Endodermal cell (in vitro differentiated cells): ENCODE measurements at regions not wholly inside any gene's neighbourhood (a gene's known extent, or its start where the extent isn't known, plus 50 kb on each side); places are given as distances from the start of the nearest gene placed in this dataset.

Source experiments
- DNase-seq: peaks from one replicate; pipeline ENCODE4 v3.0.0-alpha.2; 2017
- H3K27ac ChIP-seq: 2 replicates; pipeline ENCODE4 v1.5.1; 2013; ENCODE audit warnings: mild to moderate bottlenecking, low read depth, low read length, moderate library complexity
- H3K27me3 ChIP-seq: 2 replicates; pipeline ENCODE4 v1.6.1; 2013; ENCODE audit warnings: mild to moderate bottlenecking, low read length, moderate library complexity; ENCODE audit not compliant: insufficient read depth, control insufficient read depth, poor library complexity, severe bottlenecking
- H3K36me3 ChIP-seq: 2 replicates; pipeline ENCODE4 v1.7.0; 2013; ENCODE audit warnings: mild to moderate bottlenecking, low read length, moderate library complexity; ENCODE audit not compliant: control insufficient read depth, insufficient read depth
- H3K4me1 ChIP-seq: one replicate; pipeline ENCODE4 v1.7.0; 2013; ENCODE audit warnings: low read length; ENCODE audit not compliant: control insufficient read depth, insufficient read depth
- H3K4me3 ChIP-seq: 2 replicates; pipeline ENCODE4 v1.5.1; 2013; ENCODE audit warnings: mild to moderate bottlenecking, low read length, moderate library complexity
- H3K9ac ChIP-seq: 2 replicates; pipeline ENCODE4 v1.6.1; 2013; ENCODE audit warnings: mild to moderate bottlenecking, low read length, moderate library complexity; ENCODE audit not compliant: poor library complexity, severe bottlenecking; ENCODE audit errors: extremely low read depth
- H3K9me3 ChIP-seq: 2 replicates; pipeline ENCODE4 v1.6.1; 2013; ENCODE audit warnings: mild to moderate bottlenecking, low read length, moderate library complexity; ENCODE audit not compliant: control insufficient read depth
- H3K27ac Mint-ChIP-seq: 2 replicates; pipeline ENCODE4 v1.8.0; 2020; ENCODE audit warnings: mixed read lengths
- H3K27me3 Mint-ChIP-seq: 2 replicates; pipeline ENCODE4 v1.8.0; 2021; ENCODE audit warnings: mild to moderate bottlenecking, mixed read lengths; ENCODE audit not compliant: insufficient read depth
- H3K36me3 Mint-ChIP-seq: 2 replicates; pipeline ENCODE4 v1.8.0; 2020; ENCODE audit warnings: low read depth, mixed read lengths
- H3K4me1 Mint-ChIP-seq: 2 replicates; pipeline ENCODE4 v1.8.0; 2020; ENCODE audit warnings: mixed read lengths
- H3K4me3 Mint-ChIP-seq: 2 replicates; pipeline ENCODE4 v1.8.0; 2020; ENCODE audit warnings: mild to moderate bottlenecking, moderate library complexity, mixed read lengths
- H3K9me3 Mint-ChIP-seq: 2 replicates; pipeline ENCODE4 v1.8.0; 2020; ENCODE audit warnings: mild to moderate bottlenecking, mixed read lengths
- WGBS, 2 experiments: methylation state at CpG; one replicate each; pipeline versions ENCODE4 v1.1.5 to v1.1.7; 2013; ENCODE audit warnings: missing lambda C conversion rate in 2 of 2, mixed read lengths in 1 of 2; ENCODE audit not compliant: insufficient coverage in 1 of 2, insufficient read length in 1 of 2; 5-methylcytosine and 5-hydroxymethylcytosine counted together
- TF ChIP-seq, protein P1 (sequence below): fragments of 200-600 bp; sonication (generic); conservative IDR thresholded peaks from 2 replicates; pipeline ENCODE4 v1.5.0; 2021; ENCODE audit warnings: antibody characterized with exemption, mild to moderate bottlenecking

- Histone ChIP-seq H3K9ac (no peak overlapping the region), H3K9me3 (no peaks in the 10 kb centered on the region), H3K27ac (no peak overlapping the region), H3K36me3 (no peaks in the 10 kb centered on the region), H3K4me3 (no peak overlapping the region), H3K4me1 (peaks cover 21% of the 10 kb centered on the region), H3K27me3 (no peaks in the 10 kb centered on the region)
- 92 to 100% methylated on average over 4 to 6 of the region's 6 CpGs for WGBS, 2 experiments
- no peak overlapping the region for H3K27ac Mint-ChIP-seq
- DNase-seq, result no peak
- H3K36me3 Mint-ChIP-seq, result no peaks in the 10 kb centered on the region
- no peaks in the 10 kb centered on the region for H3K9me3 Mint-ChIP-seq
- H3K4me3 Mint-ChIP-seq, result no peak overlapping the region
- H3K4me1 Mint-ChIP-seq, result peaks cover 24% of the 10 kb centered on the region
- H3K27me3 Mint-ChIP-seq, result no peaks in the 10 kb centered on the region
- TF ChIP-seq, protein P1, sequence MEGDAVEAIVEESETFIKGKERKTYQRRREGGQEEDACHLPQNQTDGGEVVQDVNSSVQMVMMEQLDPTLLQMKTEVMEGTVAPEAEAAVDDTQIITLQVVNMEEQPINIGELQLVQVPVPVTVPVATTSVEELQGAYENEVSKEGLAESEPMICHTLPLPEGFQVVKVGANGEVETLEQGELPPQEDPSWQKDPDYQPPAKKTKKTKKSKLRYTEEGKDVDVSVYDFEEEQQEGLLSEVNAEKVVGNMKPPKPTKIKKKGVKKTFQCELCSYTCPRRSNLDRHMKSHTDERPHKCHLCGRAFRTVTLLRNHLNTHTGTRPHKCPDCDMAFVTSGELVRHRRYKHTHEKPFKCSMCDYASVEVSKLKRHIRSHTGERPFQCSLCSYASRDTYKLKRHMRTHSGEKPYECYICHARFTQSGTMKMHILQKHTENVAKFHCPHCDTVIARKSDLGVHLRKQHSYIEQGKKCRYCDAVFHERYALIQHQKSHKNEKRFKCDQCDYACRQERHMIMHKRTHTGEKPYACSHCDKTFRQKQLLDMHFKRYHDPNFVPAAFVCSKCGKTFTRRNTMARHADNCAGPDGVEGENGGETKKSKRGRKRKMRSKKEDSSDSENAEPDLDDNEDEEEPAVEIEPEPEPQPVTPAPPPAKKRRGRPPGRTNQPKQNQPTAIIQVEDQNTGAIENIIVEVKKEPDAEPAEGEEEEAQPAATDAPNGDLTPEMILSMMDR, result no peak
These were observed 169.5 kb downstream of the MYCN start for GRCh38 chr2:16109821-16110310.

- no peak overlapping the region for H3K4me3 Mint-ChIP-seq
- DNase-seq, result no peak
- no peak overlapping the region for H3K27ac Mint-ChIP-seq
- Histone ChIP-seq H3K9ac (no peak overlapping the region), H3K27ac (no peak overlapping the region), H3K4me3 (no peak overlapping the region), H3K4me1 (peaks cover 18% of the 10 kb centered on the region), H3K27me3 (no peaks in the 10 kb centered on the region), H3K36me3 (no peaks in the 10 kb centered on the region), H3K9me3 (no peaks in the 10 kb centered on the region)
- no peaks in the 10 kb centered on the region for H3K36me3 Mint-ChIP-seq
- TF ChIP-seq, protein P1, result no peak
- no peaks in the 10 kb centered on the region for H3K9me3 Mint-ChIP-seq
- peaks cover 28% of the 10 kb centered on the region for H3K4me1 Mint-ChIP-seq
- WGBS, 2 experiments, result 90% methylated on average over 2 of the region's 2 CpGs
- no peaks in the 10 kb centered on the region for H3K27me3 Mint-ChIP-seq
These were observed 169.0 kb downstream of the MYCN start for GRCh38 chr2:16109368-16109820.

DNA sequence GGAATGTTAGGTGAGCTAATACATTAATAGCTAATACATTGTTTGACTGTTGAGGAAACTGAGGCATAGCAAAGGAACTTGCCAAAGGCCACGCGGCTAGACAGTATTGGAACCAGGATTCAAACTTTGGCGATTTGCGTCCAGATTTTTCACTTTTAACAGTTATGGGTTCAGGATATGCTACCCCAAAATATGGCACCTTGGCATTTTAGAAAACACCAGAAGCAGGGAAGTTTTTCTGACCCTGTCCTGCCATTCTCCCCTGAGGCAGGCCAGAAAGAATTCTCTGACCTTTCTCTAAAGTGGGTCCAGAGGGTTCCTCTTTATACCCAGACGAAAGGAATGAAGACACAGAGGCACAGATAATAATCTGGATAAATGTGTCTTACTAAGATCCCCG lies 166.9 kb downstream of the MYCN start:
- Histone ChIP-seq H3K9ac (no peak overlapping the region), H3K9me3 (no peaks in the 10 kb centered on the region), H3K27me3 (no peaks in the 10 kb centered on the region), H3K4me3 (no peak overlapping the region), H3K4me1 (peaks cover 22% of the 10 kb centered on the region), H3K27ac (no peak overlapping the region), H3K36me3 (no peaks in the 10 kb centered on the region)
- TF ChIP-seq, protein P1, result no peak
- Mint-ChIP-seq H3K27ac (no peak overlapping the region), H3K9me3 (no peaks in the 10 kb centered on the region), H3K36me3 (no peaks in the 10 kb centered on the region), H3K4me3 (no peak overlapping the region), H3K27me3 (no peaks in the 10 kb centered on the region), H3K4me1 (peaks cover 46% of the 10 kb centered on the region)
- no peak for DNase-seq
- 92 to 100% methylated on average over 5 to 6 of the region's 6 CpGs for WGBS, 2 experiments
